ENCODE measurements at regions not wholly inside any gene's neighbourhood (a gene's known extent, or its start where the extent isn't known, plus 50 kb on each side); places are given as distances from the start of the nearest gene placed in this dataset.

DNA sequence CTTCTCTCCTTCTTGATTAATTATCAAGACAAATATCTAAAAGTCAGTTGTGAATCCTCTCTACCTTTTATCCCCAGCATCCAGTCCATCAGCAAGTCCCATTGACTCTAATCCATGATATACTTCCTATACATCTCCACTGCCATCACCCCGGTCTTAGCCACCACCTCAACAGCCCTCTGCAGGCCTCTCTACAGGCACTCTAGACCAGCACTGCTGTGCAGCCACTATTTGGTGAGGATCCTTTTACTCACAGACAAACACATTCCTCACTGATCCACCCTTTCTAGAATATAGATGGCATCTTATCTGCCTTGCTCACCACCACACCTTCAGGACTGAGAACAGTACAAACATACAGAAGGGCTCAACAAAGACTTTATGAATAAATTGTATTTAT, 221.7 kb downstream of the RFC3 start:
- Histone ChIP-seq H3K4me3 (replicated peaks in 1 of 2; ENCODE audit: low read depth in 1 of 2, low read length in 2 of 2) (no peak overlapping the region), H3K4me1 (ENCODE audit: control insufficient read depth in 1 of 2, insufficient read depth in 2 of 2, low read length in 2 of 2) (peaks cover 4 to 30% of the 10 kb centered on the region in 2 experiments; a peak in 3 of 4 replicates), H3K9me3 (ENCODE audit: control insufficient read depth in 1 of 2, insufficient read depth in 1 of 2, low read depth in 1 of 2, low read length in 2 of 2) (no peaks in the 10 kb centered on the region), H3K4me2 (ENCODE audit: low read length) (no peak overlapping the region), H3K36me3 (ENCODE audit: control insufficient read depth in 1 of 2, insufficient read depth in 2 of 2, low read length in 2 of 2) (no peaks in the 10 kb centered on the region), H3K9ac (ENCODE audit: low read length) (no peak overlapping the region), H3K9me2 (ENCODE audit: insufficient read depth) (no peaks in the 10 kb centered on the region), H3K27me3 (ENCODE audit: insufficient read depth, low read length) (no peaks in the 10 kb centered on the region), H2AFZ (ENCODE audit: low read depth, low read length, poor library complexity, severe bottlenecking) (no peak overlapping the region), H3K27ac (ENCODE audit: low read depth, low read length) (no peak overlapping the region), H3K79me2 (ENCODE audit: insufficient read depth, low read length) (no peaks in the 10 kb centered on the region), H4K20me1 (ENCODE audit: insufficient read depth) (no peaks in the 10 kb centered on the region)
- no peak for DNase-seq (ENCODE audit: low read depth, low spot score)
- no peak for TF ChIP-seq EZH2 (IDR thresholded peaks at IDR 0.05)
- no peak for TF ChIP-seq YY1 (IDR thresholded peaks at IDR 0.05; ENCODE audit: extremely low read depth, insufficient replicate concordance, low read depth, low read length)
- TF ChIP-seq EGR1 (IDR thresholded peaks at IDR 0.05; ENCODE audit: low read depth), result no peak
- ChIA-PET POLR2A (no interaction called here), CTCF (no interaction called here), RAD21 (ENCODE audit: low non-redundant PET in 1 of 2, low total read pairs in 2 of 2, uncharacterized antibody in 2 of 2, unreplicated experiment in 2 of 2) (no interaction called here)
- intact Hi-C loops (cut with micrococcal nuclease), result no loop called here
- ATAC-seq, result no peak
- BruUV-seq (replicated peaks), result no TSS peak

DNA sequence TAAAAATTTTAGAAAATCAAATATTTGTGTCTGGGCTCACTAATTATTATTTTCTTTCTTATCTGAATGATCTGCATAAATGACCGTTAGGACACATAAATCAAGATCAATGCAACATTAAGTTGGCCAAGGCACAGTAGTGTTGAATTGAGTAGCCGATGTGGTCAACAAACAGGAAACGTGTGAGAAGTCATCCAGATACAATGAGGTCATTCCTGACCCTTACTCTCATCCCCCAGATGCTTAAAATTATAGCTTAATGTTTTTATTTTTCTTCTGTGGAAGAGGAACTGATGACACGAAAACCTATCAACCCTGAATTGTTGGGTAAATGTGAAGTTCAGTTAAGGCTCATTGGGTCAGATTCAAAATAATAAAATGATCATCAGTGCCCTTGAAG, 222.9 kb downstream of the RFC3 start:
- CTCF ChIA-PET, result no interaction called here
- Histone ChIP-seq H3K9me3 (ENCODE audit: control insufficient read depth in 1 of 2, insufficient read depth in 1 of 2, low read depth in 1 of 2, low read length in 2 of 2) (no peaks in the 10 kb centered on the region), H3K4me2 (ENCODE audit: low read length) (no peak overlapping the region), H3K36me3 (ENCODE audit: control insufficient read depth in 1 of 2, insufficient read depth in 2 of 2, low read length in 2 of 2) (no peaks in the 10 kb centered on the region), H3K27ac (ENCODE audit: low read depth, low read length) (no peak overlapping the region), H3K4me3 (replicated peaks in 1 of 2; ENCODE audit: low read depth in 1 of 2, low read length in 2 of 2) (no peak overlapping the region), H3K4me1 (ENCODE audit: control insufficient read depth in 1 of 2, insufficient read depth in 2 of 2, low read length in 2 of 2) (peaks cover 7 to 32% of the 10 kb centered on the region in 2 experiments; a peak in 3 of 4 replicates), H3K9me2 (ENCODE audit: insufficient read depth) (no peaks in the 10 kb centered on the region), H3K79me2 (ENCODE audit: insufficient read depth, low read length) (no peaks in the 10 kb centered on the region), H3K27me3 (ENCODE audit: insufficient read depth, low read length) (no peaks in the 10 kb centered on the region), H3K9ac (ENCODE audit: low read length) (no peak overlapping the region), H4K20me1 (ENCODE audit: insufficient read depth) (no peaks in the 10 kb centered on the region), H2AFZ (ENCODE audit: low read depth, low read length, poor library complexity, severe bottlenecking) (no peak overlapping the region)
- DNase-seq (ENCODE audit: low read depth, low spot score) (no peak), ATAC-seq (no peak)
- RAD21 ChIA-PET (ENCODE audit: low non-redundant PET in 1 of 2, low total read pairs in 2 of 2, uncharacterized antibody in 2 of 2, unreplicated experiment in 2 of 2), result no interaction called here
- POLR2A ChIA-PET, result no interaction called here
- TF ChIP-seq ZNF274 (IDR thresholded peaks at IDR 0.05; ENCODE audit: low read depth, low read length) (no peak), CTCF (IDR thresholded peaks at IDR 0.05 in 2 of 3, conservative IDR thresholded peaks at IDR 0.05 in 1 of 3; ENCODE audit: borderline replicate concordance in 1 of 3, insufficient read depth in 1 of 3, low read depth in 2 of 3, low read length in 2 of 3) (no peak), SP1 (IDR thresholded peaks at IDR 0.05; ENCODE audit: low read depth) (no peak), ZBTB33 (IDR thresholded peaks at IDR 0.05; ENCODE audit: extremely low read depth, insufficient replicate concordance, low read length) (no peak), CBX3 (IDR thresholded peaks at IDR 0.05; ENCODE audit: low read depth) (no peak)
- no TSS peak for BruUV-seq (replicated peaks)
- intact Hi-C loops (cut with micrococcal nuclease), result no loop called here
